Endothelial cell (in vitro differentiated cells): ENCODE measurements at regions not wholly inside any gene's neighbourhood (a gene's known extent, or its start where the extent isn't known, plus 50 kb on each side); places are given as distances from the start of the nearest gene placed in this dataset.

ENCODE experiments used
- DNase-seq: peaks from one replicate; pipeline ENCODE4 v3.0.0; 2021; ENCODE audit warnings: low spot score
- H3K27ac Mint-ChIP-seq: one replicate; pipeline ENCODE4 v1.8.0; 2021; ENCODE audit warnings: mixed read lengths, inconsistent platforms; ENCODE audit not compliant: unreplicated experiment
- H3K27me3 Mint-ChIP-seq: one replicate; pipeline ENCODE4 v1.8.0; 2021; ENCODE audit warnings: mild to moderate bottlenecking, moderate library complexity, mixed read lengths, inconsistent platforms; ENCODE audit not compliant: unreplicated experiment
- H3K36me3 Mint-ChIP-seq: one replicate; pipeline ENCODE4 v1.8.0; 2021; ENCODE audit warnings: mild to moderate bottlenecking, low read depth, mixed read lengths, inconsistent platforms; ENCODE audit not compliant: unreplicated experiment
- H3K4me1 Mint-ChIP-seq: one replicate; pipeline ENCODE4 v1.8.0; 2021; ENCODE audit warnings: mild to moderate bottlenecking, mixed read lengths, inconsistent platforms; ENCODE audit not compliant: unreplicated experiment
- H3K4me3 Mint-ChIP-seq: one replicate; pipeline ENCODE4 v1.8.0; 2021; ENCODE audit warnings: mild to moderate bottlenecking, mixed read lengths, inconsistent platforms; ENCODE audit not compliant: unreplicated experiment
- H3K9me3 Mint-ChIP-seq: one replicate; pipeline ENCODE4 v1.8.0; 2021; ENCODE audit warnings: mixed read lengths, inconsistent platforms; ENCODE audit not compliant: unreplicated experiment
- CTCF ChIP-seq: fragments of 200-600 bp; sonication (generic); IDR thresholded peaks from one replicate; pipeline ENCODE4 v1.5.0; 2021; ENCODE audit warnings: antibody characterized with exemption; ENCODE audit not compliant: unreplicated experiment

GRCh38 chr7:52712938-52713337 is 322.5 kb upstream of the POM121L12 start:
- no peak overlapping the region for H3K27ac Mint-ChIP-seq
- H3K4me1 Mint-ChIP-seq = no peaks in the 10 kb centered on the region
- H3K9me3 Mint-ChIP-seq = no peaks in the 10 kb centered on the region
- no peaks in the 10 kb centered on the region for H3K27me3 Mint-ChIP-seq
- no peak overlapping the region for H3K4me3 Mint-ChIP-seq
- H3K36me3 Mint-ChIP-seq = no peaks in the 10 kb centered on the region
- no peak for DNase-seq
- no peak for TF ChIP-seq CTCF

- H3K27ac Mint-ChIP-seq = no peak overlapping the region
- no peak overlapping the region for H3K4me3 Mint-ChIP-seq
- H3K4me1 Mint-ChIP-seq = no peaks in the 10 kb centered on the region
- H3K36me3 Mint-ChIP-seq = no peaks in the 10 kb centered on the region
- no peaks in the 10 kb centered on the region for H3K27me3 Mint-ChIP-seq
- no peak for DNase-seq
- no peak for TF ChIP-seq CTCF
- no peaks in the 10 kb centered on the region for H3K9me3 Mint-ChIP-seq
Observed at GRCh38 chr7:52711951-52712350, 323.5 kb upstream of the POM121L12 start.

- Mint-ChIP-seq H3K27ac (no peak overlapping the region), H3K9me3 (no peaks in the 10 kb centered on the region), H3K27me3 (no peaks in the 10 kb centered on the region), H3K4me1 (no peaks in the 10 kb centered on the region), H3K4me3 (no peak overlapping the region), H3K36me3 (no peaks in the 10 kb centered on the region)
- no peak for DNase-seq
- no peak for TF ChIP-seq CTCF
Observed at GRCh38 chr7:52708846-52709245, 326.6 kb upstream of the POM121L12 start.

GRCh38 chr7:52705768-52706167 is 329.7 kb upstream of the POM121L12 start:
- no peak overlapping the region for H3K27ac Mint-ChIP-seq
- H3K27me3 Mint-ChIP-seq = no peaks in the 10 kb centered on the region
- no peak for TF ChIP-seq CTCF
- no peaks in the 10 kb centered on the region for H3K36me3 Mint-ChIP-seq
- no peaks in the 10 kb centered on the region for H3K9me3 Mint-ChIP-seq
- H3K4me3 Mint-ChIP-seq = no peak overlapping the region
- H3K4me1 Mint-ChIP-seq = no peaks in the 10 kb centered on the region
- DNase-seq = no peak

- no peaks in the 10 kb centered on the region for H3K4me1 Mint-ChIP-seq
- no peak for TF ChIP-seq CTCF
- H3K4me3 Mint-ChIP-seq = no peak overlapping the region
- no peaks in the 10 kb centered on the region for H3K9me3 Mint-ChIP-seq
- no peaks in the 10 kb centered on the region for H3K36me3 Mint-ChIP-seq
- H3K27ac Mint-ChIP-seq = no peak overlapping the region
- H3K27me3 Mint-ChIP-seq = peaks cover 1% of the 10 kb centered on the region
- DNase-seq = no peak
Observed at GRCh38 chr7:52700349-52700748, 335.1 kb upstream of the POM121L12 start.
